Parathyroid adenoma (tissue), 2 donors: ENCODE measurements at regions not wholly inside any gene's neighbourhood (a gene's known extent, or its start where the extent isn't known, plus 50 kb on each side); places are given as distances from the start of the nearest gene placed in this dataset.

Experiments
- H2AFZ ChIP-seq: fragments of 300-600 bp; sonication (generic); one replicate; pipeline ENCODE4 v1.7.0; 2017; ENCODE audit warnings: antibody characterized with exemption, mild to moderate bottlenecking
- H3K27ac ChIP-seq: fragments of 300-600 bp; sonication (generic); one replicate; pipeline ENCODE4 v1.7.0; 2017
- H3K27me3 ChIP-seq: fragments of 300-600 bp; sonication (generic); one replicate; pipeline ENCODE4 v1.7.0; 2017; ENCODE audit warnings: low read length; ENCODE audit not compliant: control insufficient read depth, insufficient read depth
- H3K36me3 ChIP-seq: fragments of 300-600 bp; sonication (generic); one replicate; pipeline ENCODE4 v1.7.0; 2017; ENCODE audit warnings: low read length; ENCODE audit not compliant: control insufficient read depth, insufficient read depth
- H3K4me1 ChIP-seq: fragments of 300-600 bp; sonication (generic); one replicate; pipeline ENCODE4 v1.7.0; 2017; ENCODE audit warnings: control low read depth
- H3K4me2 ChIP-seq: fragments of 300-600 bp; sonication (generic); one replicate; pipeline ENCODE4 v1.7.0; 2017; ENCODE audit warnings: low read length
- H3K4me3 ChIP-seq: fragments of 300-600 bp; sonication (generic); one replicate; pipeline ENCODE4 v1.7.0; 2017; ENCODE audit warnings: low read depth, low read length
- H3K79me2 ChIP-seq: fragments of 300-600 bp; sonication (generic); one replicate; pipeline ENCODE4 v1.7.0; 2017; ENCODE audit warnings: control low read depth
- H3K9ac ChIP-seq: fragments of 300-600 bp; sonication (generic); one replicate; pipeline ENCODE4 v1.7.0; 2017; ENCODE audit warnings: mild to moderate bottlenecking
- H3K9me3 ChIP-seq: fragments of 300-600 bp; sonication (generic); one replicate; pipeline ENCODE4 v1.7.0; 2017; ENCODE audit warnings: low read length; ENCODE audit not compliant: control insufficient read depth
- CTCF ChIP-seq: fragments of 300-600 bp; sonication (generic); IDR thresholded peaks from one replicate; pipeline ENCODE4 v1.7.0; 2017; ENCODE audit warnings: antibody characterized with exemption, mild to moderate bottlenecking
- donor health status: primary hyperparathyroidism.

- Histone ChIP-seq H3K9me3 (no peaks in the 10 kb centered on the region), H3K4me2 (no peak overlapping the region), H3K36me3 (no peaks in the 10 kb centered on the region), H3K79me2 (no peaks in the 10 kb centered on the region), H3K9ac (no peak overlapping the region), H3K27me3 (peaks cover 5% of the 10 kb centered on the region), H3K27ac (no peak overlapping the region), H3K4me1 (no peaks in the 10 kb centered on the region), H2AFZ (no peak overlapping the region), H3K4me3 (no peak overlapping the region)
- TF ChIP-seq CTCF: no peak
Measured at GRCh38 chr7:156175003-156175402, 362.7 kb upstream of the SHH start.

GRCh38 chr7:156174428-156174827, 362.2 kb upstream of the SHH start:
- H2AFZ ChIP-seq: no peak overlapping the region
- no peaks in the 10 kb centered on the region for H3K9me3 ChIP-seq
- H3K4me3 ChIP-seq: no peak overlapping the region
- no peaks in the 10 kb centered on the region for H3K79me2 ChIP-seq
- H3K9ac ChIP-seq: no peak overlapping the region
- no peak for TF ChIP-seq CTCF
- H3K27me3 ChIP-seq: no peaks in the 10 kb centered on the region
- no peak overlapping the region for H3K27ac ChIP-seq
- no peaks in the 10 kb centered on the region for H3K4me1 ChIP-seq
- H3K4me2 ChIP-seq: no peak overlapping the region
- H3K36me3 ChIP-seq: no peaks in the 10 kb centered on the region

GRCh38 chr7:156173748-156174353, 361.6 kb upstream of the SHH start:
- no peak overlapping the region for H3K27ac ChIP-seq
- H3K9me3 ChIP-seq: no peaks in the 10 kb centered on the region
- no peak for TF ChIP-seq CTCF
- H3K4me2 ChIP-seq: no peak overlapping the region
- no peak overlapping the region for H3K4me3 ChIP-seq
- H2AFZ ChIP-seq: no peak overlapping the region
- no peaks in the 10 kb centered on the region for H3K27me3 ChIP-seq
- H3K36me3 ChIP-seq: no peaks in the 10 kb centered on the region
- H3K9ac ChIP-seq: no peak overlapping the region
- no peaks in the 10 kb centered on the region for H3K79me2 ChIP-seq
- no peaks in the 10 kb centered on the region for H3K4me1 ChIP-seq

- Histone ChIP-seq H3K79me2 (no peaks in the 10 kb centered on the region), H3K27me3 (no peaks in the 10 kb centered on the region)
- TF ChIP-seq CTCF: no peak
Measured at GRCh38 chr7:156173346-156173745, 361.1 kb upstream of the SHH start.

GRCh38 chr7:156172638-156173037, 360.4 kb upstream of the SHH start:
- Histone ChIP-seq H3K9me3 (no peaks in the 10 kb centered on the region), H3K4me2 (no peak overlapping the region), H3K27me3 (no peaks in the 10 kb centered on the region), H3K4me1 (no peaks in the 10 kb centered on the region), H3K79me2 (no peaks in the 10 kb centered on the region), H3K27ac (no peak overlapping the region), H3K9ac (no peak overlapping the region), H3K4me3 (no peak overlapping the region), H3K36me3 (no peaks in the 10 kb centered on the region), H2AFZ (no peak overlapping the region)
- no peak for TF ChIP-seq CTCF

More at GRCh38 chr7:156173346-156173745, 361.1 kb upstream of the SHH start:
- Histone ChIP-seq H3K36me3 (no peaks in the 10 kb centered on the region), H3K9ac (no peak overlapping the region), H3K4me3 (no peak overlapping the region), H3K4me2 (no peak overlapping the region), H2AFZ (no peak overlapping the region), H3K9me3 (no peaks in the 10 kb centered on the region), H3K27ac (no peak overlapping the region), H3K4me1 (no peaks in the 10 kb centered on the region)
